Fibroblast of the aortic adventitia (primary cell): ENCODE measurements at regions not wholly inside any gene's neighbourhood (a gene's known extent, or its start where the extent isn't known, plus 50 kb on each side); places are given as distances from the start of the nearest gene placed in this dataset. TPM values are rescaled to one million over a fixed set of nuclear protein-coding genes. Genes with fewer than 3 reads are reported as not detected.
A peak's percentile ranks its signal among the peaks of the same experiment; 100 is the strongest.

Source experiments
- DNase-seq: peaks from one replicate; pipeline ENCODE4 v3.0.0-alpha.2; 2010; ENCODE audit warnings: low read depth
- H3K4me3 ChIP-seq: 2 replicates; pipeline ENCODE4 v1.5.1; 2011; ENCODE audit warnings: low read depth, mild to moderate bottlenecking, control low read depth, low read length, moderate library complexity
- small RNA-seq: library from RNA; depleted of rRNA; stranded (forward); fragments of <200 nt; gene quantifications from one replicate; pipeline ENCODE3, GENCODE V24; 2012
- TF ChIP-seq, protein P1 (sequence below): IDR thresholded peaks from 2 replicates; pipeline ENCODE4 v1.5.1; 2011; ENCODE audit warnings: mild to moderate bottlenecking, low read length, control low read depth, inconsistent platforms; ENCODE audit not compliant: insufficient read depth

- H3K4me3 ChIP-seq: peak overlapping the region; percentile 54
- peak; percentile 28 for DNase-seq
- TF ChIP-seq, protein P1, sequence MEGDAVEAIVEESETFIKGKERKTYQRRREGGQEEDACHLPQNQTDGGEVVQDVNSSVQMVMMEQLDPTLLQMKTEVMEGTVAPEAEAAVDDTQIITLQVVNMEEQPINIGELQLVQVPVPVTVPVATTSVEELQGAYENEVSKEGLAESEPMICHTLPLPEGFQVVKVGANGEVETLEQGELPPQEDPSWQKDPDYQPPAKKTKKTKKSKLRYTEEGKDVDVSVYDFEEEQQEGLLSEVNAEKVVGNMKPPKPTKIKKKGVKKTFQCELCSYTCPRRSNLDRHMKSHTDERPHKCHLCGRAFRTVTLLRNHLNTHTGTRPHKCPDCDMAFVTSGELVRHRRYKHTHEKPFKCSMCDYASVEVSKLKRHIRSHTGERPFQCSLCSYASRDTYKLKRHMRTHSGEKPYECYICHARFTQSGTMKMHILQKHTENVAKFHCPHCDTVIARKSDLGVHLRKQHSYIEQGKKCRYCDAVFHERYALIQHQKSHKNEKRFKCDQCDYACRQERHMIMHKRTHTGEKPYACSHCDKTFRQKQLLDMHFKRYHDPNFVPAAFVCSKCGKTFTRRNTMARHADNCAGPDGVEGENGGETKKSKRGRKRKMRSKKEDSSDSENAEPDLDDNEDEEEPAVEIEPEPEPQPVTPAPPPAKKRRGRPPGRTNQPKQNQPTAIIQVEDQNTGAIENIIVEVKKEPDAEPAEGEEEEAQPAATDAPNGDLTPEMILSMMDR: peak; percentile 1
These were observed 66.8 kb upstream of the SPATA31A3 start for GRCh38 chr9:67058898-67059715.

Small RNAs in the stretch of these regions (small RNA-seq; reads per million reads assigned to genes)
- gene RN7SL422P: not detected
